ENCODE measurements at regions not wholly inside any gene's neighbourhood (a gene's known extent, or its start where the extent isn't known, plus 50 kb on each side); places are given as distances from the start of the nearest gene placed in this dataset.

DNA sequence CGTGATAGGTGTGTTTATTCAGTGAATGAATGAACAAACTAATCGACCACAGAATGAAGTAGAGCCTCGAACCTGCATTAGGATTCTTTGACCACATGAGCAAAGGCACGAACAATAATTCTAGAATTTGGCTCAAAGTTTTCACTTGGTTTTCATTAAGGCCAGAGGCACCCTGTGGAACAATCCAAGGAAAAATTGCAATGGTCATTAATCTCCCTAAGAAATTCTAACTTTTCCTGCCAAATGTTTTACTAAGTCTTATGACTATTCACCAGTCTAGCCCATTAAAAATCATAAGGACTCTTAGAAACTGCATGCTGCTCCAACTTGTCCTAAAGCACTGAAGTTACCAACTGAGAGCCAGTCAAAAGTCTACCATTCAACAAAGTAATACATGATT lies 271.7 kb downstream of the EFNB2 start:
- H3K4me3 Mint-ChIP-seq = no peak overlapping the region
- no peaks in the 10 kb centered on the region for H3K4me1 Mint-ChIP-seq
- no peaks in the 10 kb centered on the region for H3K9me3 Mint-ChIP-seq
- no peak overlapping the region for H3K27ac Mint-ChIP-seq
- H3K27me3 Mint-ChIP-seq = peaks cover 6% of the 10 kb centered on the region
- DNase-seq = no peak
- ATAC-seq = no peak

DNA sequence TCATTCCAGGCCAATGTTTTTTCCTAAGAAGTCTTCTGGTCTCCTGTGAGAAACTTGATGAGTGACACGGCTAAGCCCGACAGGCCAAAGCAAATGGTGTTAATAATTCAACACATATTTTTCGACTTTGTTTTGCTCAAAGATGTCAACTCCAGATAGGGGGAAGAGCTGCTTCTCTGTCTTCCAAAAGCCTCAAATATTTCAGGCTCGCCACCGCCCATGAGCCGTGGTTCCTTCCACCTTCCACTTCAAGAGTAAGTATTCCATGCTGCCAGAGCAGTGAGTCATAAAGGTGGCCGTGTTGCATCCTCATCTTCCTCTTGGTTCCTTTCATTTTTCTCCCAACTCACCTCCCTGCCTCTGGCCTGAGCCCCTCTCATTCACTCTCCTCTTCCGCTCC lies 272.6 kb downstream of the EFNB2 start:
- Mint-ChIP-seq H3K27ac (no peak overlapping the region), H3K9me3 (no peaks in the 10 kb centered on the region), H3K4me3 (no peak overlapping the region), H3K4me1 (no peaks in the 10 kb centered on the region), H3K27me3 (peaks cover 6% of the 10 kb centered on the region)
- DNase-seq (no peak), ATAC-seq (no peak)

GRCh38 chr13:106261450-106261849 lies 274.0 kb downstream of the EFNB2 start:
- Mint-ChIP-seq H3K27ac (no peak overlapping the region), H3K4me3 (no peak overlapping the region)
- DNase-seq = no peak

GRCh38 chr13:106260352-106260751 lies 275.1 kb downstream of the EFNB2 start:
- no peaks in the 10 kb centered on the region for H3K27me3 Mint-ChIP-seq
- no peak overlapping the region for H3K27ac Mint-ChIP-seq
- H3K9me3 Mint-ChIP-seq = peaks cover 0 to 5% of the 10 kb centered on the region in 2 donors
- H3K4me1 Mint-ChIP-seq = no peaks in the 10 kb centered on the region
- DNase-seq = no peak
- no peak overlapping the region for H3K4me3 Mint-ChIP-seq
- ATAC-seq = no peak

More at GRCh38 chr13:106261450-106261849, 274.0 kb downstream of the EFNB2 start:
- no peaks in the 10 kb centered on the region for H3K27me3 Mint-ChIP-seq
- no peak for ATAC-seq
- no peaks in the 10 kb centered on the region for H3K9me3 Mint-ChIP-seq
- H3K4me1 Mint-ChIP-seq = no peaks in the 10 kb centered on the region

DNA sequence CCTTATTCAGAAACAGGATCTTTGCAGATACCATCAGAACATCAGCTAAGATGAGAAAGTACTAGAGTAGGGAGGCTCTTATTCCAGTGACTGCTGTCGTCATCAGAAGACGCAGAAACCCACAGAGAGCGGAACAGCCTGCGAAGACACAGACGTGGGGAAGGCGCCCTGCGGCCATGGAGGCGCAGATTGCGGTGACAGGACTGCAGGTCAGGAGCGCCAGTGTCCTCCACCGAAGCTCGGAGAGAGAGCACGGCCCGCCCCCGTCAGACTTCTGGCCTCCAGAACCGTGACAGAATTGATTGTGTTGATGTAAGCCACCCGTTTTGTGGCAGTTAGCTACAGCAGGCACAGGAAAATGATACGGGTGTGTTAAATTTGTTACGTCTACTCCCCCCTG lies 275.5 kb downstream of the EFNB2 start:
- DNase-seq (no peak), ATAC-seq (no peak)
- H3K27ac Mint-ChIP-seq = no peak overlapping the region
- H3K27me3 Mint-ChIP-seq = no peaks in the 10 kb centered on the region
- no peaks in the 10 kb centered on the region for H3K4me1 Mint-ChIP-seq
- peaks cover 0 to 6% of the 10 kb centered on the region in 2 donors for H3K9me3 Mint-ChIP-seq
- H3K4me3 Mint-ChIP-seq = no peak overlapping the region

GRCh38 chr13:106246666-106247188 lies 288.7 kb downstream of the EFNB2 start:
- Mint-ChIP-seq H3K4me1 (no peaks in the 10 kb centered on the region), H3K27ac (no peak overlapping the region), H3K4me3 (no peak overlapping the region), H3K9me3 (no peaks in the 10 kb centered on the region), H3K27me3 (peaks cover 15% of the 10 kb centered on the region)
- no peak for DNase-seq
- no peak for ATAC-seq

DNA sequence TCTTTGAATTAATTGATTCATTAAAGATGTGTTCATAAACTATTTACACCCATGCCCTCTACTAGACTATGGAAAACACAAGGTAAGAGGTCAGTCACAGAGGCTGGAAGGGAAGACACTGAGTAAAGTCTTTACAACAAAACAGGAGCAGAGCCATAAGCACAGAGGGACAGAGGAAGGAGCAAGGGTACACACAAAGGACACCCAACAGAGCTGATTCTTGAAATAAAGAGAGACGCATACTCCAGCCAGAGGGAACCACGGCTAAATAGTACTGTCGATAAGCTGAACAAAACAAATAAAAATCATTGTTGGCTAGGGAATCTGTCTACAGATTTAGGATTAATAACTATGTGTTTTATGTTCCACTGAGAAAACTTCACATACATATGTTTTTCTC lies 289.2 kb downstream of the EFNB2 start:
- Mint-ChIP-seq H3K4me1 (no peaks in the 10 kb centered on the region), H3K27me3 (peaks cover 15% of the 10 kb centered on the region), H3K9me3 (no peaks in the 10 kb centered on the region), H3K4me3 (no peak overlapping the region), H3K27ac (no peak overlapping the region)
- ATAC-seq (no peak), DNase-seq (no peak)

GRCh38 chr13:106243011-106243565 lies 292.4 kb downstream of the EFNB2 start:
- H3K4me1 Mint-ChIP-seq = no peaks in the 10 kb centered on the region
- DNase-seq (no peak), ATAC-seq (no peak)
- H3K27me3 Mint-ChIP-seq = peaks cover 8% of the 10 kb centered on the region
- no peak overlapping the region for H3K27ac Mint-ChIP-seq
- H3K9me3 Mint-ChIP-seq = no peaks in the 10 kb centered on the region
- H3K4me3 Mint-ChIP-seq = no peak overlapping the region

- ATAC-seq = no peak
- Mint-ChIP-seq H3K27me3 (peaks cover 8% of the 10 kb centered on the region), H3K27ac (no peak overlapping the region), H3K9me3 (no peaks in the 10 kb centered on the region), H3K4me3 (no peak overlapping the region), H3K4me1 (no peaks in the 10 kb centered on the region)
- DNase-seq = no peak
These were observed 293.2 kb downstream of the EFNB2 start for GRCh38 chr13:106241974-106242953.

GRCh38 chr13:106238690-106239089 lies 296.8 kb downstream of the EFNB2 start:
- Mint-ChIP-seq H3K4me3 (no peak overlapping the region), H3K9me3 (no peaks in the 10 kb centered on the region), H3K4me1 (no peaks in the 10 kb centered on the region), H3K27me3 (peaks cover 7% of the 10 kb centered on the region), H3K27ac (no peak overlapping the region)
- no peak for ATAC-seq
- no peak for DNase-seq

GRCh38 chr13:106234636-106235035 lies 300.8 kb downstream of the EFNB2 start:
- Mint-ChIP-seq H3K27me3 (no peaks in the 10 kb centered on the region), H3K27ac (no peak overlapping the region), H3K4me1 (no peaks in the 10 kb centered on the region), H3K4me3 (no peak overlapping the region), H3K9me3 (no peaks in the 10 kb centered on the region)
- DNase-seq (no peak), ATAC-seq (no peak)

- Mint-ChIP-seq H3K27me3 (no peaks in the 10 kb centered on the region), H3K4me1 (no peaks in the 10 kb centered on the region), H3K27ac (no peak overlapping the region), H3K9me3 (no peaks in the 10 kb centered on the region), H3K4me3 (no peak overlapping the region)
- no peak for DNase-seq
- no peak for ATAC-seq
These were observed 302.2 kb downstream of the EFNB2 start for GRCh38 chr13:106233134-106233735.

GRCh38 chr13:106232681-106233080 lies 302.8 kb downstream of the EFNB2 start:
- ATAC-seq (no peak), DNase-seq (no peak)
- Mint-ChIP-seq H3K9me3 (no peaks in the 10 kb centered on the region), H3K27ac (no peak overlapping the region), H3K4me3 (no peak overlapping the region), H3K27me3 (no peaks in the 10 kb centered on the region), H3K4me1 (no peaks in the 10 kb centered on the region)

DNA sequence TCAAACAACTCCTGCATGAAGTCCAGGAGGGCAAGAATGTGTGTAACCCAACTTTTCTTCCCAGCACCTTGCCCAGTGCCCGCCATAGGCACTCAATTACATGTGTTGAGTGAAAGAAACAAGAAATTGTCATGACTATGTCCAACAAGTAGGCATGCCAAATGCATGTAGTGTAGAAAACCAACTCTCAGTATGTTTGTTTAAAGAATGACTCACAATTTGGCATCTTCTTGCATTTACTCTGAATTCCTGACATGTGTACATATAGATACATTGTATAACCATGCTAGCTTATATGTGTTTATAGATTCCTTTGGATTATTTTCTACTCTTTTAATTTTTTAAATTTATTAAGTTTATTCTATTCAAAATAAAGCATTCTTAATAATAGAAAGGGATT lies 305.0 kb downstream of the EFNB2 start:
- no peak overlapping the region for H3K4me3 Mint-ChIP-seq
- no peak overlapping the region for H3K27ac Mint-ChIP-seq
- DNase-seq = no peak
- H3K27me3 Mint-ChIP-seq = no peaks in the 10 kb centered on the region
- no peak for ATAC-seq
- no peaks in the 10 kb centered on the region for H3K9me3 Mint-ChIP-seq
- H3K4me1 Mint-ChIP-seq = no peaks in the 10 kb centered on the region

GRCh38 chr13:106225126-106225525 lies 310.3 kb downstream of the EFNB2 start:
- Mint-ChIP-seq H3K4me1 (no peaks in the 10 kb centered on the region), H3K4me3 (no peak overlapping the region), H3K9me3 (no peaks in the 10 kb centered on the region), H3K27me3 (no peaks in the 10 kb centered on the region), H3K27ac (no peak overlapping the region)
- ATAC-seq (no peak), DNase-seq (no peak)

GRCh38 chr13:106220211-106220610 lies 315.3 kb downstream of the EFNB2 start:
- Mint-ChIP-seq H3K4me3 (no peak overlapping the region), H3K9me3 (no peaks in the 10 kb centered on the region), H3K4me1 (no peaks in the 10 kb centered on the region), H3K27me3 (no peaks in the 10 kb centered on the region), H3K27ac (no peak overlapping the region)
- no peak for DNase-seq
- ATAC-seq = no peak

All from stimulated activated naive CD8-positive, alpha-beta T cell treated with anti-CD3 and anti-CD28 coated beads, Interleukin-15, amount 100 ng/mL, for 72 hours (primary cell).